NT2/D1 (cell line): ENCODE measurements at regions not wholly inside any gene's neighbourhood (a gene's known extent, or its start where the extent isn't known, plus 50 kb on each side); places are given as distances from the start of the nearest gene placed in this dataset.

ENCODE experiments used
- DNase-seq: peaks from one replicate; pipeline ENCODE4 v3.0.0-alpha.2; 2011; ENCODE audit warnings: low read depth, low spot score
- H3K27me3 ChIP-seq: 2 replicates; pipeline ENCODE4 v1.6.0; 2011; ENCODE audit warnings: mild to moderate bottlenecking; ENCODE audit not compliant: insufficient read length, insufficient read depth
- H3K36me3 ChIP-seq: 2 replicates; pipeline ENCODE4 v1.6.1; 2011; ENCODE audit warnings: mild to moderate bottlenecking, low read length, mixed read lengths; ENCODE audit not compliant: insufficient read depth, insufficient read length
- H3K4me1 ChIP-seq: 2 replicates; pipeline ENCODE4 v1.5.1; 2011; ENCODE audit not compliant: insufficient read depth, insufficient read length
- H3K4me3 ChIP-seq: 2 replicates; pipeline ENCODE4 v1.5.1; 2011; ENCODE audit warnings: low read depth; ENCODE audit not compliant: insufficient read length
- H3K9ac ChIP-seq: 2 replicates; pipeline ENCODE4 v1.6.0; 2011; ENCODE audit warnings: low read depth; ENCODE audit not compliant: insufficient read length
- H3K9me3 ChIP-seq: 2 replicates; pipeline ENCODE4 v1.5.1; 2011; ENCODE audit warnings: mild to moderate bottlenecking, low read length; ENCODE audit not compliant: insufficient read depth
- SUZ12 ChIP-seq: IDR thresholded peaks from 2 replicates; pipeline ENCODE4 v1.6.1; 2011; ENCODE audit not compliant: insufficient read length, insufficient read depth; ENCODE audit errors: extremely low read depth
- YY1 ChIP-seq: IDR thresholded peaks from 2 replicates; pipeline ENCODE4 v1.6.1; 2011; ENCODE audit not compliant: insufficient read length, insufficient read depth
- ZNF274 ChIP-seq: IDR thresholded peaks from 2 replicates; pipeline ENCODE4 v1.6.1; 2011; ENCODE audit warnings: mild to moderate bottlenecking, low read depth, low read length

GRCh38 chr3:82229397-82229796 is 468.0 kb upstream of the GBE1 start:
- H3K27me3 ChIP-seq = no peaks in the 10 kb centered on the region
- no peaks in the 10 kb centered on the region for H3K36me3 ChIP-seq
- no peaks in the 10 kb centered on the region for H3K9me3 ChIP-seq
- no peak for DNase-seq
- H3K4me3 ChIP-seq = no peak overlapping the region
- no peak overlapping the region for H3K9ac ChIP-seq
- TF ChIP-seq ZNF274 (no peak), YY1 (no peak)
- peaks cover 2% of the 10 kb centered on the region for H3K4me1 ChIP-seq

DNA sequence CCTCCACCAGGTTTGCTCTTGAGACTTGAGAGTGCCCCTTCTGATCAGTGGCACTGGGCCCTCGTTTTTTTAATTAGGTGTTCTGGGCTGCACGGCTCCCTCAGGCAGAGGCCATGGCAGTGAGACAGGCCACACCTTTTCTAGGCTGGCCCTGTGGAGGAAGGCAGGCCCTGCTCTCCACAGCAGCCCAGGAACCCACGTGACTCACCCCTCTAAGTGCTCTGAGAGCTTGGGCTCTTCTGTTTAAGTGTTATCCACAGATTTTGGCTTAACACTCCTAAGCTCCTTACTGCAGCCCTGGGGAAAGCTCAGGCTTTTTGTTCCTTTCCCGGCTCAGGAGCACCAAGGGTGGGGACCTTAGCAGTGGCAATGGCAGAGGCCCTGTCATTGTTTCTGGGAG is 463.2 kb upstream of the GBE1 start:
- H3K9ac ChIP-seq = no peak overlapping the region
- TF ChIP-seq YY1 = no peak
- H3K4me3 ChIP-seq = no peak overlapping the region
- no peak for DNase-seq
- H3K27me3 ChIP-seq = no peaks in the 10 kb centered on the region
- H3K4me1 ChIP-seq = peaks cover 2% of the 10 kb centered on the region
- H3K9me3 ChIP-seq = no peaks in the 10 kb centered on the region
- no peaks in the 10 kb centered on the region for H3K36me3 ChIP-seq

DNA sequence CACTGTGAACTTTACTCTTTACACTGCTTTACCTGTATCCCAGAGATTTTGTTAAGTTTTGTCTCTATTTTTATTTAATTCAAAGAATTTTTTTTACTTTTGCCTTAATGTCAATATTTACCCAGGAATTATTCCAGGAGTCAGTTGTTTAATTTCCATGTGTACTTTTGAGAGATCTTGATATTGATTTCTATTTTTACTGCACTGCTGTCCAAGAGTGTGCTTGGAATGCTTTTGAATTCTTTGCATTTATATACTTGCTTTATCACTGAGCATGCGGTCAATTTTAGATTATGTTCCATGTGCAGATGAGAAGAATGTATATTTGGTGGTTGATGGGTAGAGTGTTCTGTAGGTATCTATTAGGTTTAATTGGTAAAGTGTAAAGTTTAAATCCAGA is 461.0 kb upstream of the GBE1 start:
- DNase-seq = no peak
- H3K36me3 ChIP-seq = no peaks in the 10 kb centered on the region
- no peaks in the 10 kb centered on the region for H3K9me3 ChIP-seq
- no peak overlapping the region for H3K9ac ChIP-seq
- TF ChIP-seq SUZ12 (no peak), YY1 (no peak), ZNF274 (no peak)
- H3K4me1 ChIP-seq = peaks cover 2% of the 10 kb centered on the region
- H3K4me3 ChIP-seq = no peak overlapping the region
- no peaks in the 10 kb centered on the region for H3K27me3 ChIP-seq

DNA sequence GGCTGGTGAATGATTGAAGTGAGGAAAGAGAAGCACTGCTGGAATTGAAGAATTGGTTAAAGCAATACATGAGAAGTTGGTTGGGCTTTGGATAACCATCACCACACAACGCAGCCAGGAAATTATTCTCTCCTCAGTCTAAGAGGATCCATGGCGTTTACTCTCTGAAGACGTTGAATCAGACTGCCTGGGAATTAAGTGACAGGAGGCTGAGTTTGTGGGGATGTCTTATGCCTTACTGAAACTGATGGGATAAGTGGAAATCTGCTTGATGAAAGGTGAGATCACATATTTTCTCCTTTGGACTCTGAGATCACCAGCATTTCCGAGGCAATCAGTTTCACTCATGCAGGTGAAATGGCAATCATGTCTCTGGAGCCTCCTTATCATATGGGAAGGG is 456.1 kb upstream of the GBE1 start:
- no peak for TF ChIP-seq ZNF274
- no peak for TF ChIP-seq YY1
- TF ChIP-seq SUZ12 = no peak
- Histone ChIP-seq H3K36me3 (no peaks in the 10 kb centered on the region), H3K9me3 (no peaks in the 10 kb centered on the region), H3K9ac (no peak overlapping the region), H3K4me3 (no peak overlapping the region), H3K27me3 (no peaks in the 10 kb centered on the region), H3K4me1 (no peaks in the 10 kb centered on the region)
- DNase-seq = no peak

- no peak overlapping the region for H3K4me3 ChIP-seq
- DNase-seq = no peak
- H3K9ac ChIP-seq = no peak overlapping the region
- no peaks in the 10 kb centered on the region for H3K27me3 ChIP-seq
- H3K4me1 ChIP-seq = no peaks in the 10 kb centered on the region
- H3K36me3 ChIP-seq = no peaks in the 10 kb centered on the region
- TF ChIP-seq ZNF274 (no peak), YY1 (no peak), SUZ12 (no peak)
- H3K9me3 ChIP-seq = no peaks in the 10 kb centered on the region
Observed at GRCh38 chr3:82208002-82208710, 446.7 kb upstream of the GBE1 start.

DNA sequence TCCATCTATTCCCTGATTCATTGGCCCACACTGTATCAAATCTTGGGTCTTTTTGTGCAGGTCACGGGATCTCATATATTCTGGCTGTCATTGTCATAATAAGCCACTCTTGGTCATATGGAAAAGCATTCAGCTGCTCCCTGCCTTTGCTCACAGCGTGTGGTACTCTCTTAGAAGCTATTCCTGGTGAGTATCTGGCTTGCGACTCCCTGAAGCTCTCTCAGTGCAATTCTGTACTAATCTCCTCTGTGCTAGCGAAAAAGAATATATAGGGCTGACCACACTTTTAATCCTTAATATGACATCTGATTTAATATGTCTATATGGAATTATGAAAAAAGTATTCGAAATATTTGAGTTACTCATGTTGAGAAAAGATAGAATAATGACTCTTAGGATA is 440.8 kb upstream of the GBE1 start:
- TF ChIP-seq SUZ12 = no peak
- no peak for TF ChIP-seq YY1
- no peak for TF ChIP-seq ZNF274
- no peak overlapping the region for H3K9ac ChIP-seq
- H3K4me1 ChIP-seq = no peaks in the 10 kb centered on the region
- no peaks in the 10 kb centered on the region for H3K36me3 ChIP-seq
- no peaks in the 10 kb centered on the region for H3K9me3 ChIP-seq
- no peak for DNase-seq
- no peaks in the 10 kb centered on the region for H3K27me3 ChIP-seq
- H3K4me3 ChIP-seq = no peak overlapping the region

GRCh38 chr3:82201316-82201715 is 439.9 kb upstream of the GBE1 start:
- Histone ChIP-seq H3K27me3 (no peaks in the 10 kb centered on the region), H3K4me1 (no peaks in the 10 kb centered on the region), H3K9me3 (no peaks in the 10 kb centered on the region), H3K4me3 (no peak overlapping the region), H3K36me3 (no peaks in the 10 kb centered on the region), H3K9ac (no peak overlapping the region)
- DNase-seq = no peak
- TF ChIP-seq YY1 = no peak
- TF ChIP-seq SUZ12 = no peak
- TF ChIP-seq ZNF274 = no peak
